HEK293 (cell line): ENCODE measurements at regions not wholly inside any gene's neighbourhood (a gene's known extent, or its start where the extent isn't known, plus 50 kb on each side); places are given as distances from the start of the nearest gene placed in this dataset.

Experiments used
- CTCF ChIP-seq: fragments of 450-650 bp; formaldehyde crosslinking; IDR thresholded peaks from 2 replicates; pipeline ENCODE4 v1.5.1; 2016; ENCODE audit warnings: missing biosample characterization, missing genetic modification characterization
- HOXC10 ChIP-seq: sonication (generic); formaldehyde crosslinking; IDR thresholded peaks from 2 replicates; pipeline ENCODE4 v1.8.1; 2023; ENCODE audit warnings: mild to moderate bottlenecking, missing genetic modification reagents
- KLF8 ChIP-seq: fragments of 450-650 bp; formaldehyde crosslinking; IDR thresholded peaks from 2 replicates; pipeline ENCODE4 v1.5.1; 2016; ENCODE audit warnings: missing biosample characterization, missing genetic modification characterization
- ZBTB10 ChIP-seq: fragments of 450-650 bp; formaldehyde crosslinking; IDR thresholded peaks from 2 replicates; pipeline ENCODE4 v1.5.1; 2016; ENCODE audit warnings: missing biosample characterization, missing genetic modification characterization
- ZBTB49 ChIP-seq: fragments of 450-650 bp; formaldehyde crosslinking; IDR thresholded peaks from 2 replicates; pipeline ENCODE4 v1.5.1; 2016; ENCODE audit warnings: missing biosample characterization, missing genetic modification characterization, low read depth
- ZNF157 ChIP-seq: fragments of 450-650 bp; formaldehyde crosslinking; IDR thresholded peaks from 2 replicates; pipeline ENCODE4 v1.5.1; 2016; ENCODE audit warnings: missing biosample characterization, missing genetic modification characterization
- ZNF558 ChIP-seq: fragments of 450-650 bp; formaldehyde crosslinking; IDR thresholded peaks from 2 replicates; pipeline ENCODE4 v1.5.1; 2016; ENCODE audit warnings: missing biosample characterization, missing genetic modification characterization
- ZNF585B ChIP-seq: fragments of 450-650 bp; formaldehyde crosslinking; IDR thresholded peaks from 2 replicates; pipeline ENCODE4 v1.5.1; 2016; ENCODE audit warnings: missing biosample characterization, missing genetic modification characterization

GRCh38 chr4:89595125-89595789 is 241.7 kb downstream of the SNCA start:
- TF ChIP-seq ZBTB10 (tag by site-specific recombination) (no peak), ZNF558 (tag by site-specific recombination) (no peak), CTCF (tag by site-specific recombination) (no peak), KLF8 (tag by site-specific recombination) (no peak), ZBTB49 (tag by site-specific recombination) (no peak), ZNF157 (tag by site-specific recombination) (no peak), HOXC10 (CRISPR knock-in tag) (no peak), ZNF585B (no peak)
